HepG2 (cell line): ENCODE measurements at regions not wholly inside any gene's neighbourhood (a gene's known extent, or its start where the extent isn't known, plus 50 kb on each side); places are given as distances from the start of the nearest gene placed in this dataset.

ENCODE experiments used
- ATAC-seq: fragments of 200-7000 bp; cut with Tn5 transposase; 3 replicates; pipeline ENCODE4 v1.9.1; 2020; ENCODE audit warnings: mild to moderate bottlenecking, moderate library complexity
- BruUV-seq: library from RNA; stranded (reverse); fragments of 400-500 nt; replicated peaks from 2 replicates; lab custom pipeline; 2021; lab: Mats Ljungman, UMichigan
- CTCF ChIA-PET: fragments of 300-600 bp; formaldehyde crosslinking; extraction: SDS; loops from one replicate; lab custom pipeline; 2021; ENCODE audit warnings: low total read pairs, inconsistent platforms, low intra/inter-chr PET ratio; lab: Yijun Ruan, JAX
- POLR2A ChIA-PET: fragments of 350-600 bp; sonication (Branson Sonifier 250); formaldehyde crosslinking; loops from one replicate; lab custom pipeline; 2020; ENCODE audit warnings: antibody characterized with exemption, inconsistent platforms; lab: Yijun Ruan, JAX
- DNase-seq: peaks from one replicate; pipeline ENCODE4 v3.0.0-alpha.2; 2015; ENCODE audit warnings: low spot score
- FAIRE-seq: peaks from 3 replicates; lab custom pipeline; 2011; peaks lifted over from hg19 to GRCh38; lab: Jason Lieb, UNC
- H2AFZ ChIP-seq: one replicate; pipeline ENCODE4 v1.6.1; 2011; ENCODE audit warnings: low read length, inconsistent platforms
- H3K27ac ChIP-seq: fragments of 300-600 bp; 3 replicates; pipeline ENCODE4 v1.8.0; 2011; ENCODE audit warnings: mixed run types, mild to moderate bottlenecking, mixed read lengths, low read length, inconsistent platforms; ENCODE audit not compliant: insufficient read depth; ENCODE audit errors: extremely low read length
- H3K27me3 ChIP-seq, 2 experiments: fragments of 200-600 bp in 1 of 2; 2 replicates in 1 of 2; 3 replicates in 1 of 2; pipeline versions ENCODE4 v1.6.0 to v1.8.0; 2011; ENCODE audit warnings: low read length in 2 of 2, mild to moderate bottlenecking in 2 of 2, moderate library complexity in 2 of 2, inconsistent platforms in 1 of 2; ENCODE audit not compliant: insufficient read depth in 2 of 2, control insufficient read depth in 1 of 2
- H3K36me3 ChIP-seq, 2 experiments: fragments of 200-600 bp in 1 of 2; replicated peaks in 1 of 2; 2 replicates in 1 of 2; 3 replicates in 1 of 2; pipeline versions ENCODE4 v1.5.1 to v1.8.0; 2011; ENCODE audit warnings: low read length in 2 of 2, inconsistent platforms in 1 of 2; ENCODE audit not compliant: insufficient read depth in 2 of 2, control insufficient read depth in 1 of 2
- H3K4me1 ChIP-seq: 2 replicates; pipeline ENCODE4 v1.5.1; 2012; ENCODE audit warnings: low read length, inconsistent platforms; ENCODE audit not compliant: insufficient read depth
- H3K4me2 ChIP-seq: 2 replicates; pipeline ENCODE4 v1.6.0; 2011; ENCODE audit warnings: low read depth, low read length, inconsistent platforms
- H3K4me3 ChIP-seq, 3 experiments: fragments of 200-600 bp in 1 of 3; sonication (generic), shearing (Covaris generic) in 1 of 3; replicated peaks in 1 of 3; 2 replicates each; pipeline ENCODE4 v1.5.1; 2011 to 2016; ENCODE audit warnings: low read length in 3 of 3, inconsistent platforms in 2 of 3, low read depth in 2 of 3, mild to moderate bottlenecking in 2 of 3, control low read depth in 1 of 3, mixed read lengths in 1 of 3; ENCODE audit not compliant: insufficient read depth in 1 of 3
- H3K79me2 ChIP-seq: one replicate; pipeline ENCODE4 v1.6.1; 2011; ENCODE audit warnings: low read length, inconsistent platforms; ENCODE audit not compliant: insufficient read depth
- H3K9ac ChIP-seq: 2 replicates; pipeline ENCODE4 v1.6.0; 2011; ENCODE audit warnings: mild to moderate bottlenecking, low read depth, low read length, inconsistent platforms; ENCODE audit not compliant: insufficient read depth
- H3K9me3 ChIP-seq: 2 replicates; pipeline ENCODE4 v1.5.1; 2012; ENCODE audit warnings: mild to moderate bottlenecking, low read length
- H4K20me1 ChIP-seq: 2 replicates; pipeline ENCODE4 v1.6.0; 2011; ENCODE audit warnings: inconsistent platforms, mild to moderate bottlenecking, low read length, moderate library complexity; ENCODE audit not compliant: insufficient read depth
- CBX2 ChIP-seq, 2 experiments: fragments of 200-600 bp in 1 of 2; sonication (generic); formaldehyde crosslinking in 1 of 2; IDR thresholded peaks; 2 replicates each; pipeline versions ENCODE4 v1.7.0 to v1.8.1; 2018 to 2022; ENCODE audit warnings: low read depth in 2 of 2, low read length in 1 of 2, mild to moderate bottlenecking in 1 of 2, missing genetic modification reagents in 1 of 2
- MTA3 ChIP-seq: sonication (generic); formaldehyde crosslinking; IDR thresholded peaks from 2 replicates; pipeline ENCODE4 v1.4.0; 2020; ENCODE audit warnings: missing genetic modification reagents
- NR2F1 ChIP-seq, 2 experiments: fragments of 450-650 bp in 1 of 2; formaldehyde crosslinking in 1 of 2; IDR thresholded peaks; 2 replicates each; pipeline versions ENCODE4 v1.5.0 to v1.6.1; 2016 to 2020; ENCODE audit warnings: mild to moderate bottlenecking in 1 of 2, missing compliant biosample characterization in 1 of 2, missing genetic modification reagents in 1 of 2, moderate library complexity in 1 of 2
- POLR2G ChIP-seq: fragments of 200-400 bp; formaldehyde crosslinking; IDR thresholded peaks from 2 replicates; pipeline ENCODE4 v1.6.1; 2018; ENCODE audit warnings: mild to moderate bottlenecking, low read depth, low read length, moderate library complexity
- SCMH1 ChIP-seq: sonication (generic); formaldehyde crosslinking; IDR thresholded peaks from 2 replicates; pipeline ENCODE4 v1.9.0; 2021; ENCODE audit warnings: missing genetic modification reagents, mild to moderate bottlenecking, borderline replicate concordance
- ZGPAT ChIP-seq: IDR thresholded peaks from 2 replicates; pipeline ENCODE4 v1.6.1; 2016; ENCODE audit warnings: mild to moderate bottlenecking
- ZNF770 ChIP-seq: sonication (generic); formaldehyde crosslinking; IDR thresholded peaks from 2 replicates; pipeline ENCODE4 v1.5.0; 2020; ENCODE audit warnings: mild to moderate bottlenecking, missing genetic modification reagents
- ZNF777 ChIP-seq: sonication (generic); formaldehyde crosslinking; IDR thresholded peaks from 2 replicates; pipeline ENCODE4 v1.4.0; 2020; ENCODE audit warnings: missing genetic modification reagents
- WGBS: methylation state at CpG from one replicate; pipeline ENCODE4 v1.1.6; 2017; ENCODE audit warnings: low lambda C conversion rate; 5-methylcytosine and 5-hydroxymethylcytosine counted together
- in situ Hi-C: cut with HindIII; loops from 2 replicates; pipeline ENCODE4 v1.10.0; 2017; ENCODE audit warnings: low pct_unique_long_range_greater_than_20kb; ENCODE audit not compliant: extremely low pct_ligation_motif_present
- intact Hi-C: fragments of 100-400 bp; cut with micrococcal nuclease; formaldehyde crosslinking; loops from one replicate; pipeline ENCODE4 v1.10.0; 2022; ENCODE audit not compliant: unreplicated experiment

DNA sequence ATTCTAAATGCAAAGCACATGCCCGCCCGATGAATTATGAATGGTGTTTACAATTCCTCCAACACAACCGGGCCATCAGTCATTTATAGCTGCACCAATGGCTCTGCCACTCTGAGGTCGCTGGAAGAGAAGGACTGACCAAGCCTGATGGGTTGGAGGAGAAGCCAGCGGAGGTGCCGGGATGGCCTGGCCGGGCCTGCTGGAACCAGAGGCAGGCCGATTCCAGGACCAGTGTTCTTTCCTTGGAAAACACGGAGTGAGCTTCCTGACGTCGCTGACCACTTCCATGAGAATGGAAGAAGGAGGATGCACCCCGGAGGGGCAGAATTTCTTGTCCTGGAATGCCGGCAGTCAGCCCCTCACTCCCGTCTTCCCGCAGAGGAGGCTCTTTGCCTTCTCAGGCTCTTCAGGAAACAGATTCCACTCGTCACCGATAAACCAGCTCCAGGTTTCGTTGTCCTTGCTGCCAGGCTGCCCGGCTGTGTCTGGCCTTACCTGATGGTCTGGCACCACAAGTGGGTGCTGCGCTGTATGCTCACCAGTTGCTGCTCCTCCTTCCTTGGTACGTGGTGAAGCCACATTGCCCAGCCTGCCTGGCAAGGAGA is 358.5 kb upstream of the SFSWAP start:
- H3K27me3 ChIP-seq = peaks cover 3 to 33% of the 10 kb centered on the region in 2 experiments; a peak in 4 of 5 replicates
- FAIRE-seq (no peak), DNase-seq (no peak), ATAC-seq (no peak)
- CTCF ChIA-PET = no interaction called here
- no peak overlapping the region for H3K4me2 ChIP-seq
- 27% methylated on average over 18 of the region's 21 CpGs for WGBS
- TF ChIP-seq ZNF777 (CRISPR knock-in tag) (no peak), POLR2G (no peak), SCMH1 (no peak), ZGPAT (no peak), MTA3 (CRISPR knock-in tag) (no peak), CBX2 (IDR thresholded peaks at IDR 0.05; ENCODE audit: low read depth, low read length) (no peak), CBX2 (CRISPR knock-in tag; IDR thresholded peaks at IDR 0.05; ENCODE audit: low read depth) (no peak), ZNF770 (CRISPR knock-in tag) (no peak), NR2F1 (CRISPR knock-in tag; IDR thresholded peaks at IDR 0.05) (no peak)
- BruUV-seq = no TSS peak
- intact Hi-C loops = no loop called here
- in situ Hi-C loops = no loop called here
- no peaks in the 10 kb centered on the region for H4K20me1 ChIP-seq
- no peaks in the 10 kb centered on the region for H3K79me2 ChIP-seq
- H2AFZ ChIP-seq = no peak overlapping the region
- H3K36me3 ChIP-seq = no peaks in the 10 kb centered on the region
- H3K4me3 ChIP-seq = no peak overlapping the region
- no peaks in the 10 kb centered on the region for H3K9me3 ChIP-seq
- POLR2A ChIA-PET = no interaction called here
- no peak overlapping the region for H3K9ac ChIP-seq
- no peaks in the 10 kb centered on the region for H3K4me1 ChIP-seq
- H3K27ac ChIP-seq = no peak overlapping the region
